Pancreas (tissue), 10 donors: ENCODE measurements at regions not wholly inside any gene's neighbourhood (a gene's known extent, or its start where the extent isn't known, plus 50 kb on each side); places are given as distances from the start of the nearest gene placed in this dataset.

Experiments
- ATAC-seq, 4 donors: fragments of 200-7000 bp; cut with Tn5 transposase; one replicate each; pipeline versions ENCODE4 v1.8.0 to v1.9.1; 2020; ENCODE audit warnings: mild to moderate bottlenecking in 4 of 4, moderate library complexity in 4 of 4
- DNase-seq, 6 donors: peaks; one replicate each; pipeline ENCODE4 v3.0.0-alpha.2; 2020
- FAIRE-seq: peaks from 2 replicates; lab custom pipeline; 2012; peaks lifted over from hg19 to GRCh38; lab: Jason Lieb, UNC
- H3K27ac ChIP-seq, 4 donors: fragments of 200-600 bp; sonication (generic); 1 replicate in 3 of 4; 2 replicates in 1 of 4; pipeline versions ENCODE4 v1.5.0 to v1.8.0; 2020
- H3K27me3 ChIP-seq, 4 donors: fragments of 200-600 bp; one replicate each; pipeline ENCODE4 v1.8.0; 2021
- H3K36me3 ChIP-seq, 3 donors: fragments of 200-600 bp; sonication (generic) in 1 of 3; one replicate each; pipeline versions ENCODE4 v1.5.0 to v1.8.0; 2020 to 2021
- H3K4me1 ChIP-seq, 3 donors: fragments of 200-600 bp; one replicate each; pipeline ENCODE4 v1.8.0; 2021
- H3K4me3 ChIP-seq, 4 donors: fragments of 200-600 bp; sonication (generic) in 2 of 4; one replicate each; pipeline versions ENCODE4 v1.5.0 to v1.8.0; 2020 to 2021
- H3K9me3 ChIP-seq, 4 donors: fragments of 200-600 bp; one replicate each; pipeline ENCODE4 v1.8.0; 2021
- CTCF ChIP-seq, 4 donors: fragments of 200-600 bp; sonication (generic) in 3 of 4; IDR thresholded peaks; one replicate each; pipeline versions ENCODE4 v1.5.0 to v1.8.0; 2021; ENCODE audit warnings: antibody characterized with exemption in 4 of 4
- WGBS, 2 donors: extraction: QIAGEN DNeasy Blood & Tissue Kit; methylation state at CpG; one replicate each; pipeline ENCODE4 v1.1.7; 2013; 5-methylcytosine and 5-hydroxymethylcytosine counted together
- intact Hi-C, 3 donors: fragments of 100-400 bp; cut with DNase I; formaldehyde crosslinking; loops; one replicate each; pipeline versions ENCODE4 v1.11.1 to v1.14.2; 2022
- donor health status: healthy with polysubstance abuse.
- donor health status: DM: no; HTN: no; CAD: no; lungs with moderate emphysema.
- donor health status: DM: no; HTN: no; CAD: no.
- donor health status: control.
- donor health status: control.
- donor health status: Bipolar disorder and iron deficiency.
- donor health status: DM: yes; HTN: yes; CAD: no.
- donor health status: DM: no; HTN: no; CAD: no.
- donor health status: DM: no; HTN: no; CAD: no.
- donor health status: DM: yes; HTN: yes; CAD: no.

- Histone ChIP-seq H3K9me3 (no peaks in the 10 kb centered on the region), H3K4me1 (no peaks in the 10 kb centered on the region), H3K27me3 (no peaks in the 10 kb centered on the region), H3K36me3 (no peaks in the 10 kb centered on the region), H3K4me3 (no peak overlapping the region), H3K27ac (no peak overlapping the region)
- intact Hi-C loops, result no loop called here
- ATAC-seq, result no peak
- TF ChIP-seq CTCF (IDR thresholded peaks at IDR 0.05), result no peak
- FAIRE-seq, result no peak
- no peak for DNase-seq
These were observed 1293.7 kb upstream of the C9orf72 start for GRCh38 chr9:28866951-28867350.

- ATAC-seq, result no peak
- TF ChIP-seq CTCF (IDR thresholded peaks at IDR 0.05), result no peak
- no peaks in the 10 kb centered on the region for H3K36me3 ChIP-seq
- no peaks in the 10 kb centered on the region for H3K9me3 ChIP-seq
- DNase-seq, result no peak
- FAIRE-seq, result no peak
- H3K27me3 ChIP-seq, result no peaks in the 10 kb centered on the region
- WGBS, 2 donors, result 64 to 68% methylated on average over 2 of the region's 2 CpGs
- intact Hi-C loops, result no loop called here
- no peak overlapping the region for H3K4me3 ChIP-seq
- no peaks in the 10 kb centered on the region for H3K4me1 ChIP-seq
- H3K27ac ChIP-seq, result no peak overlapping the region
These were observed 1295.1 kb upstream of the C9orf72 start for GRCh38 chr9:28868228-28868990.

GRCh38 chr9:28882529-28882928 lies 1309.2 kb upstream of the C9orf72 start:
- Histone ChIP-seq H3K27ac (no peak overlapping the region), H3K36me3 (no peaks in the 10 kb centered on the region), H3K4me3 (no peak overlapping the region), H3K27me3 (no peaks in the 10 kb centered on the region), H3K9me3 (no peaks in the 10 kb centered on the region), H3K4me1 (no peaks in the 10 kb centered on the region)
- no peak for ATAC-seq
- WGBS, 2 donors, result 0 to 14% methylated on average over 1 of the region's 1 CpG
- no peak for FAIRE-seq
- intact Hi-C loops, result no loop called here
- no peak for TF ChIP-seq CTCF (IDR thresholded peaks at IDR 0.05)
- DNase-seq, result no peak

GRCh38 chr9:28883234-28883633 lies 1310.0 kb upstream of the C9orf72 start:
- Histone ChIP-seq H3K4me1 (no peaks in the 10 kb centered on the region), H3K9me3 (no peaks in the 10 kb centered on the region), H3K36me3 (no peaks in the 10 kb centered on the region), H3K27ac (no peak overlapping the region), H3K27me3 (no peaks in the 10 kb centered on the region), H3K4me3 (no peak overlapping the region)
- 15 to 19% methylated on average over 5 of the region's 5 CpGs for WGBS, 2 donors
- no peak for DNase-seq
- intact Hi-C loops, result no loop called here
- no peak for TF ChIP-seq CTCF (IDR thresholded peaks at IDR 0.05)
- no peak for FAIRE-seq
- ATAC-seq, result no peak

- no peaks in the 10 kb centered on the region for H3K27me3 ChIP-seq
- ATAC-seq (no peak), DNase-seq (no peak), FAIRE-seq (no peak)
- 41 to 71% methylated on average over 2 of the region's 2 CpGs for WGBS, 2 donors
- TF ChIP-seq CTCF (IDR thresholded peaks at IDR 0.05), result no peak
- H3K36me3 ChIP-seq, result no peaks in the 10 kb centered on the region
- H3K4me1 ChIP-seq, result no peaks in the 10 kb centered on the region
- intact Hi-C loops, result no loop called here
- no peak overlapping the region for H3K4me3 ChIP-seq
- no peaks in the 10 kb centered on the region for H3K9me3 ChIP-seq
- H3K27ac ChIP-seq, result no peak overlapping the region
These were observed 1314.1 kb upstream of the C9orf72 start for GRCh38 chr9:28887188-28887884.
